ENCODE measurements at regions not wholly inside any gene's neighbourhood (a gene's known extent, or its start where the extent isn't known, plus 50 kb on each side); places are given as distances from the start of the nearest gene placed in this dataset.

- TF ChIP-seq, protein P1, sequence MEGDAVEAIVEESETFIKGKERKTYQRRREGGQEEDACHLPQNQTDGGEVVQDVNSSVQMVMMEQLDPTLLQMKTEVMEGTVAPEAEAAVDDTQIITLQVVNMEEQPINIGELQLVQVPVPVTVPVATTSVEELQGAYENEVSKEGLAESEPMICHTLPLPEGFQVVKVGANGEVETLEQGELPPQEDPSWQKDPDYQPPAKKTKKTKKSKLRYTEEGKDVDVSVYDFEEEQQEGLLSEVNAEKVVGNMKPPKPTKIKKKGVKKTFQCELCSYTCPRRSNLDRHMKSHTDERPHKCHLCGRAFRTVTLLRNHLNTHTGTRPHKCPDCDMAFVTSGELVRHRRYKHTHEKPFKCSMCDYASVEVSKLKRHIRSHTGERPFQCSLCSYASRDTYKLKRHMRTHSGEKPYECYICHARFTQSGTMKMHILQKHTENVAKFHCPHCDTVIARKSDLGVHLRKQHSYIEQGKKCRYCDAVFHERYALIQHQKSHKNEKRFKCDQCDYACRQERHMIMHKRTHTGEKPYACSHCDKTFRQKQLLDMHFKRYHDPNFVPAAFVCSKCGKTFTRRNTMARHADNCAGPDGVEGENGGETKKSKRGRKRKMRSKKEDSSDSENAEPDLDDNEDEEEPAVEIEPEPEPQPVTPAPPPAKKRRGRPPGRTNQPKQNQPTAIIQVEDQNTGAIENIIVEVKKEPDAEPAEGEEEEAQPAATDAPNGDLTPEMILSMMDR (IDR thresholded peaks at IDR 0.05) = no peak
- no peak for TF ChIP-seq POLR2AphosphoS5 (IDR thresholded peaks at IDR 0.05)
Observed at GRCh38 chr18:10225300-10225699, 229.1 kb upstream of the APCDD1 start.

Measured in prostate gland (tissue), 2 donors.